Colon (tissue), 2 donors: ENCODE measurements at regions not wholly inside any gene's neighbourhood (a gene's known extent, or its start where the extent isn't known, plus 50 kb on each side); places are given as distances from the start of the nearest gene placed in this dataset.
"Not testable (repeated sequence)": the region's sequence is repeated elsewhere in the genome, so short reads cannot be mapped to it uniquely, and the experiment has no call there.

Experiments
- FAIRE-seq: peaks from 2 replicates; lab custom pipeline; 2012; peaks lifted over from hg19 to GRCh38; lab: Jason Lieb, UNC
- donor health status: control.
- donor health status: control.

DNA sequence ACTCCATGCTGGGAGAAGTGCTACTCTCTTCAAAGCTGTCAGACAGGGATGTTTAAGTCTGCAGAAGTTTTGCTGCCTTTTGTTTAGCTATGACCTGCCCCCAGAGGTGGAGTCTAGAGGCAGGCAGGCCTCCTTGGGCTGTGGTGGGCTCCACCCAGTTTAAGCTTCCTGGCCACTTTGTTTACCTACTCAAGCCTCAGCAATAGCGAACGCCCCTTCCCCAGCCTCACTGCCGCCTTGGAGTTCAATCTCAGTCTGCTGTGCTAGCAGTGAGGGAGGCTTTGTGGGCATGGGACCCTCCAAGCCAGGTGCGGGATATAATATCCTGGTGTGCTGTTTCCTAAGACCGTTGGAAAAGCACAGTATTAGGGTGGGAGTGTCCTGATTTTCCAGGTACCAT, 715.9 kb downstream of the IPMK start:
- FAIRE-seq, result not testable (repeated sequence)

DNA sequence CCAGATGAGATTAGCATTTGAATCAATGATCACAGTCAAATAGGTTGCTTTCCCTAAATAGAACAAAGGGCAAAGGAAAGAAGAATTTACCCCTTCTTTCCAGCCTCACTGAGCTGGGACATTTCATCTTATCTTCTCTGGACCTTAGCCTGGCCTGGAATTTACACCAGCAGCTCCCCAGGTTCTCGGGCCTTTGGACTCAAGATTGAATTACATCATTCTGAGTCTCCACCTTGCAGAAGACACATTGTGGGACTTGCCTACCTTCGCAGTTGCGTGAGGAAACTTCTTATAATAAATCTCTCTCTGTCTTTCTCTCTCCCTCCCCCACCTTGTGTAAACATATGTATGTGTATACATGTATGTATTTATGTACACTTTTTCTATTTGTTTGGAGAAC, 732.4 kb downstream of the IPMK start:
- FAIRE-seq, result no peak

- FAIRE-seq, result no peak
These were observed 754.1 kb downstream of the IPMK start for GRCh38 chr10:57513637-57514036.

DNA sequence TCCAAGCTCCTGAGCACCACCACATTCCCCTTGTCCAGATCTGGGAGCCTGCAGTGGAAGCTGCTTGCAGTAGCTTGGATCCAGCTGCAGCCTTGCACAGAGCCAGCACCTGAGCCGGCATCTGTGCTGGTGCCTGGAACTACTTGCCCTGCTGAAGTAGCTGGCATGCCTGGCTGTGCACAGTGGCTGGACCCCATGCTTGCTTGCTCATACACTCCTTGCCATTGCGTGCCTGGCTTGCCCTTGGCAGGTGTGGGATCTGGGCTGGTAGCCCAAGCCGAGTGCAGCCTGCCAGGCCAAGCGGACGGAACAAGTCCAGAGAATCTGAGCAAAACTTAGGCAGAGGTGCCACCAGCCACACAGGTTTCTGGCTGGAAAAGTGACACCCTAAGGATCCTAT, 759.9 kb downstream of the IPMK start:
- FAIRE-seq, result no peak

DNA sequence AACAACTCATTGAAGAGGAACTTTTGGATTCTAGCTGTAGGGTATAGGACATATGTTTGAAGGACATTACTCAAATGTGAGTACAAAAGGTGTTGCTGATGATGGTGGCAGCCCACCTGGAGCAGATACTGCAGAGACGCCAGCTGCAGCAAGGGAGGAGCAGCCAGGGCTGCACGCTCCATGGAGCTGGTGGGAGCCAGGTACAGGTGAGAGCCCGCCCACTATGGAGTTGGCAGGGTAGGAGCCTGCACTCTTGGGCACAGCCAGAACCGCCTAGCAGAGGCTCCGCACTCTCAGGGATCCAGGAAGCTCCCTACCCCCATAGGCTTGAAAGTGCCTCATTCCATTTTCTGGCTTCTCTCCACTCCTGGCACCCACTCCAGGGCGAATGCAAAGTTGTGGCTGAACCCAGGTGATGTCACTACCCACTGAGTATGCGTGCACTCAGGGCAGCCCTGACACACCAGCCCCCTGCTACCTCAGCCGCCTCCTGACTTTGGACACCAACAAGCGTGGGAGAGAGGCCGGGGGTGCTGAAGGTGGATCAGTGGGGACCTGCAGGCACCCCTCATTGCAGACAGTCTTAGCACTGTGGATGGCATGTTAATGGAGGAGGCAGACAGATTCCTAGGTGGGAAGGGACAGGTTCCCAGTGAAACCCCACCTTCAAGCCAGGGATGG, 761.1 kb downstream of the IPMK start:
- no peak for FAIRE-seq

DNA sequence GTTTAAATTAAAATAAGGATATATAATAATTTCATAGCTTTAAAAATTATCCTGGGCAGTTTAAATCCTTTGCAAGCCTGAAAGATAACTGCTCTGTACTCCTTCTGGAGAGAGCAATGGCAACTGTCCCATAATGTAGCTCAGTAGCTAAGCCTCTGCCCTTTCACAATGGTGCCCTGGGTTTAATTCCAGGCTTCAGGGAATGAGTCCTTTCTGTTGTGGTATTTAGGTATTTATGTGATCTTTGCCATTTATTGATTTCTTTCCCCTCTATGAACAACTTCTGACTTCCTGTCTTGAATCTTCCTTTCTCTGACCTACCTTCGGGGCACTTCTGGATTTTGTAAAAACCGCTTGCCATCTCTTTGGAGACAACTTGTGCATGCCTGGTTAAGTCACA, 773.2 kb downstream of the IPMK start:
- no peak for FAIRE-seq

DNA sequence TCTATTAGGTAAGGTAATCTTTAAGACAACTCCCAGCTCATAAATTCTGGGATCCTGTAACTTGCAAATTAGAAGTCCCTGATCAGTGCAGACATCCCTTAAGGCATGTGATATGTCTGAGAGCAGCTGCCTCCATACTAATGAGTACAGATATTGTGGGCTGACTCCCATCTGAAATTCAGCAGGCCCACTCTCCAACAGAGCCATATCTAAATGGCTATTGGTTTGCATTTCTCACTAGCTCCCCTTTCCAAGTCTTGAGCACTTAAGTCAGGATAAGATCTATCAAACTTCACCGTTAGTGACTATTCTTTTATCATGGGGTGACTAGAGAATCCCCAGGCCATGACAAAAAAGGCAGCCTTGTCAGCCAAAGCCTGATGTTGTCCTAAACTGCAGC, 785.4 kb downstream of the IPMK start:
- FAIRE-seq, result no peak

GRCh38 chr10:57472823-57473619, 794.7 kb downstream of the IPMK start:
- no peak for FAIRE-seq

- FAIRE-seq, result no peak
These were observed 798.7 kb downstream of the IPMK start for GRCh38 chr10:57468894-57469432.

DNA sequence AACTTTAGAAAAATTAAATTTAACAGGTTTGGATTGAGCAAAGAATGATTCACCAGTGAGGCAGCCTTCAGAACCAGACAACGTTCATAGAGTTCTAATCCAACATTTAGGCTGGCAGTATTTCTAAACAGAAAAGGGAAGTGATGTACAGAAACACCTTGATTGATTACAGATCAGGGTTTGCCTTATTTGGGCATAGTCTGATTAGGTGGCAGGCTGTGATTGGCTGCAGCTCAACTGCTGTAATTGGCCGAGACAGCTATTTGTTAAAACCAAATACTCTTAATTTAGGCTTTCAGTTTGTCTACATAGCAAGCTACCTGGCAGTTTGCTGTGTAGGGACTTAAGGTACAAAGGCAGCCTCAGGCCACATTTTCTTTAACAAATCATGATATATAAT, 802.5 kb downstream of the IPMK start:
- FAIRE-seq, result no peak

- no peak for FAIRE-seq
These were observed 807.2 kb downstream of the IPMK start for GRCh38 chr10:57460540-57460939.

GRCh38 chr10:57457972-57458512, 809.7 kb downstream of the IPMK start:
- FAIRE-seq, result no peak

- FAIRE-seq, result no peak
These were observed 837.3 kb downstream of the IPMK start for GRCh38 chr10:57430376-57430775.

- FAIRE-seq, result no peak
These were observed 846.8 kb downstream of the IPMK start for GRCh38 chr10:57420881-57421280.

DNA sequence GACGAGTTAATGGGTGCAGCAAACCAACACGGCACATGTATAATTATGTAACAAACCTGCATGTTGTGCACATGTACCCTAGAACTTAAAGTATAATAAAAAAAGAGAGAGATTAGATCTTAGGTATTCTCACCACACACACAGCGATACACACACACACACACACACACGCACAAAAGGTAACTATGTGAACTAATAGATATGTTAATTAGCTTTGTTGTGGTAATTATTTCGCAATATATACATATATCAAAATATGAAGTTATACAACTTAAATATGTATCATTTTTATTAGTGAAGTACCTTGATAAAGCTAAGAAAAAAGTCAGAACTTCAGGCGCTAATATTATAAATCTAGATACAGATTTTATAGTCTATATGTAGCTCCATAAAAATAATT, 849.2 kb downstream of the IPMK start:
- no peak for FAIRE-seq

GRCh38 chr10:57395923-57396322, 871.8 kb downstream of the IPMK start:
- no peak for FAIRE-seq

DNA sequence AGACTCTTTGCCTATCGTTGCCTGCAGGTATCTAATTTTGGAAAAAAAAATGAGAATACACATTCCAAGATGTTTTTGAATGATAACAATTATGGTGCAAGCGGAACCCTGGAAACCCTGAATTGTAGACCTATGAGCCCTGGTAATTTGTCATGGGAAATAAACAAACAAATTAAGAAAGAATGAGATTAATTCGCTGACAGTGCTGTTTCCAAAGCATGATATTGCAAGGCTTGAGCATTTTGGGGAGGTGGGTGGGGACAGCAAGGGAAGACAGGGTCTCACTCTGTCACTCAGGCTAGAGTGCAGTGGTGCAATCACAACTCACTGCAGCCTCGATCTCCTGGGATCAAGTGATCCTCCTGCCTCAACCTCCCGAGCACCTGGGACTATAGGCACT, 900.3 kb downstream of the IPMK start:
- no peak for FAIRE-seq

- no peak for FAIRE-seq
These were observed 904.9 kb downstream of the IPMK start for GRCh38 chr10:57362811-57363210.

DNA sequence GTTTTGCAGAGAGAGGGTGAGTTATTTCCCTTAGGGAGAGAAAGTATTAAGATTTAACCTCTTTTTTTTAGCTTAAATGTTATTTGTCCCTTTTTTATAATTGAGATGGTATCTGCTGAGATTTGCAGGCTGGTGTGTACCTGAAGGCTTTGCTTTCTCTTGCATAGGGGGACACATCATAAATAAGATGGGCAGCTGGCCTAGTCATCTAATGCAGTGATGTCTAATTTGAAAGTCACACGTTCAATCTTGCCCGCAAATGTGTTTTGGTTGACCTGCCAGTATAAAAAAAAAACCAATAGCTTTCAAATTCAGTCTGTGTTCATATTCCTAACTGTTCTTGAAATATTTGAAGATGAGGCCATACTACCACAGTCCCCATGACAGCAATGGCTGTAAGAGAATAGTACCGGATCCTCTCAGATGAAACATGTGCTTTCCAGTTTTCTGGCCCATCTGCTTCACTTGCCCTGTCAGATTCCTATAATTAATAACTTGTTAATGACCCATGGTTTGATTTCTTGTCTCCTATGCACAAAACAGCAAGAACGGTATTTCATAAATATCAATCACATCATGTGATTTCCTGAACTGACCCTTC, 914.2 kb downstream of the IPMK start:
- no peak for FAIRE-seq

GRCh38 chr10:57351076-57351475, 916.6 kb downstream of the IPMK start:
- FAIRE-seq, result no peak

- no peak for FAIRE-seq
These were observed 926.4 kb downstream of the IPMK start for GRCh38 chr10:57341294-57341693.

GRCh38 chr10:57338823-57339558, 928.7 kb downstream of the IPMK start:
- no peak for FAIRE-seq
